ENCODE measurements at regions not wholly inside any gene's neighbourhood (a gene's known extent, or its start where the extent isn't known, plus 50 kb on each side); places are given as distances from the start of the nearest gene placed in this dataset.

GRCh38 chr3:180161770-180162169 lies 125.0 kb upstream of the PEX5L start:
- Histone ChIP-seq H3K4me3 (no peak overlapping the region), H2AFZ (no peak overlapping the region), H3K9me2 (ENCODE audit: insufficient read depth) (peaks cover 4% of the 10 kb centered on the region; the same call in 1 of the 2 replicates), H3F3A (replicated peaks; ENCODE audit: low read depth) (no peaks in the 10 kb centered on the region), H3K4me2 (no peak overlapping the region), H4K20me1 (replicated peaks; ENCODE audit: insufficient read depth) (no peaks in the 10 kb centered on the region), H3K27ac (ENCODE audit: low read depth) (no peak overlapping the region), H3K27me3 (ENCODE audit: insufficient read depth) (no peaks in the 10 kb centered on the region), H3K4me1 (ENCODE audit: insufficient read depth) (no peaks in the 10 kb centered on the region), H3K36me3 (ENCODE audit: insufficient read depth) (no peaks in the 10 kb centered on the region), H3K79me2 (replicated peaks; ENCODE audit: insufficient read depth) (no peaks in the 10 kb centered on the region)
- DNase-seq (ENCODE audit: low spot score): no peak
- no peaks in the 10 kb centered on the region for H3K27me3 Mint-ChIP-seq (ENCODE audit: insufficient read depth, low read depth, poor library complexity)
- H3K4me3 Mint-ChIP-seq: no peak overlapping the region
- H3K4me1 Mint-ChIP-seq: peaks cover 6% of the 10 kb centered on the region; the same call in 2 of the 3 replicates
- peaks cover 4% of the 10 kb centered on the region; the same call in 1 of the 3 replicates for H3K36me3 Mint-ChIP-seq (ENCODE audit: low read depth)
- H3K27ac Mint-ChIP-seq: no peak overlapping the region
- TF ChIP-seq EZH2 (IDR thresholded peaks at IDR 0.05; ENCODE audit: low read depth, unreplicated experiment) (no peak), EZH2phosphoT487 (IDR thresholded peaks at IDR 0.05; ENCODE audit: unreplicated experiment) (no peak), ZNF114 (CRISPR knock-in tag; IDR thresholded peaks at IDR 0.05) (no peak), CTCF (conservative IDR thresholded peaks at IDR 0.05; ENCODE audit: low read depth in 2 of 2) (no peak), JUNB (IDR thresholded peaks at IDR 0.05; ENCODE audit: unreplicated experiment) (no peak), STAT1 (IDR thresholded peaks at IDR 0.05; ENCODE audit: unreplicated experiment) (no peak), REST (IDR thresholded peaks at IDR 0.05; ENCODE audit: unreplicated experiment) (no peak), CREB1 (CRISPR knock-in tag; IDR thresholded peaks at IDR 0.05; ENCODE audit: low read depth) (no peak), ZNF462 (CRISPR knock-in tag; IDR thresholded peaks at IDR 0.05) (no peak), NANOG (IDR thresholded peaks at IDR 0.05; ENCODE audit: borderline replicate concordance) (no peak), ZNF331 (CRISPR knock-in tag; IDR thresholded peaks at IDR 0.05; ENCODE audit: low read depth) (no peak), POLR2AphosphoS5 (IDR thresholded peaks at IDR 0.05; ENCODE audit: low read depth) (no peak)
- TF ChIP-seq, protein P1, sequence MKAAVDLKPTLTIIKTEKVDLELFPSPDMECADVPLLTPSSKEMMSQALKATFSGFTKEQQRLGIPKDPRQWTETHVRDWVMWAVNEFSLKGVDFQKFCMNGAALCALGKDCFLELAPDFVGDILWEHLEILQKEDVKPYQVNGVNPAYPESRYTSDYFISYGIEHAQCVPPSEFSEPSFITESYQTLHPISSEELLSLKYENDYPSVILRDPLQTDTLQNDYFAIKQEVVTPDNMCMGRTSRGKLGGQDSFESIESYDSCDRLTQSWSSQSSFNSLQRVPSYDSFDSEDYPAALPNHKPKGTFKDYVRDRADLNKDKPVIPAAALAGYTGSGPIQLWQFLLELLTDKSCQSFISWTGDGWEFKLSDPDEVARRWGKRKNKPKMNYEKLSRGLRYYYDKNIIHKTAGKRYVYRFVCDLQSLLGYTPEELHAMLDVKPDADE (IDR thresholded peaks at IDR 0.05): no peak
- ATAC-seq: no peak
- peaks cover 6% of the 10 kb centered on the region; the same call in 2 of the 3 replicates for H3K9me3 Mint-ChIP-seq

Data from GM23338 (cell line).